ENCODE measurements at regions not wholly inside any gene's neighbourhood (a gene's known extent, or its start where the extent isn't known, plus 50 kb on each side); places are given as distances from the start of the nearest gene placed in this dataset.

DNA sequence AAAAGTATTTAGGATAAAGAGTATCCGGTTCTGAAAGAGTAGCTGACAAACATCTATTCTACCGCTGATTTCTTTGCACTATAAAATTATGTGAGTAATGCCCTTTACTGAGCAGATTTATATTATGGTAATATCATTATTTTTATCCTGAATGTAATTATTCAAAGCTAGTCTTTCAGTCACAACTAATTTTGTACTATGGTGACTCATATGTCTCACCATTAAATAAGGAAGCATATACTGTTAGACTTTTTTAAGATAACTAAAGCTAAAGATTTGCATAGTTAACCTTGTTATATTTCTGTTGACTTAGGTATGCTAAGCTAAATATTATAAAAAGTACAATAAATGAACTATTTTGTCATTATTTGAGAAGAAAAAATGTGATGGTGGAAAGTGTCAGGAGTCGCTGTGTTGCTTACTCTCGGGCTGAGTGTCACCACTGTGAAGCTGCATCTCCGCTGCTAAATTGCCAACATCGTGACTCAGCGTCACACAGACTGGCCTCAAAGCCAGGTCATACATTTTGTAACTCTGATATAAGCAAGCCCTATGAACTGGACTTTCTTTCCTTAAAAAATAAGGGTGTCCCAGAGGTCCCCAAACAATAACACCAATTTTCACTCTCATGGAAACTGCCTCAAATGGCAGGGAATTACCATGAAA lies 69.1 kb upstream of the SSTR1 start:
- POLR2A ChIA-PET (ENCODE audit: low non-redundant PET) = no interaction called here
- DNase-seq (ENCODE audit: low spot score) = no peak
- CTCF ChIA-PET = no interaction called here
- no peak overlapping the region for H3K27ac ChIP-seq
- no peak for TF ChIP-seq CTCF (conservative IDR thresholded peaks at IDR 0.05; ENCODE audit: low read depth)

DNA sequence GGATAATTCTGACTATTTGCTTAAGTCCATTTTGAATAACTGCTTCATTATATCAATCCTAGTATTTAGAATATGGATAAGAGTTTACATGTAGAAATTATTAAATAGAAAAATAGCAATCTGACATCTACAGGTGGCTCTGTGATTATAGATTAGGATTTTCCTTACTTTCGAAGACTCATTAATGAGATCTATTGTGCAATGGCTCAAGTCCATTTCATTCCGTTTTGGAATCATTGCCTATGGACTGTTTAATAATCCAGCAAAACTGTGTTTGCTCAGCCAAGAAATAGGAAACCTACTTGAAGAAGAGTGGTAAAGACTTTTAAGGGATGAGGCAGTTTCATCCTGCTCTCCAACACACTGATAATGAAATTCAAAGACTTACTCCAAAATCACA lies 67.8 kb upstream of the SSTR1 start:
- CTCF ChIA-PET = interaction anchor here (0.6 kb wide), 1 partner anchor 10 kb away, joined by 3 read pairs; no protein-coding TSS in a partner anchor
- DNase-seq (ENCODE audit: low spot score) = no peak
- H3K27ac ChIP-seq = no peak overlapping the region
- POLR2A ChIA-PET (ENCODE audit: low non-redundant PET) = no interaction called here
- no peak for TF ChIP-seq CTCF (conservative IDR thresholded peaks at IDR 0.05; ENCODE audit: low read depth)

- ChIA-PET POLR2A (ENCODE audit: low non-redundant PET) (no interaction called here), CTCF (interaction anchor here (0.5 to 0.7 kb wide), 3 partner anchors 40 to 169 kb away, joined by 3 read pairs; no protein-coding TSS in a partner anchor)
- no peak for DNase-seq (ENCODE audit: low spot score)
- no peak for TF ChIP-seq CTCF (conservative IDR thresholded peaks at IDR 0.05; ENCODE audit: low read depth)
- no peak overlapping the region for H3K27ac ChIP-seq
Observed at GRCh38 chr14:38143170-38143569, 64.5 kb upstream of the SSTR1 start.

GRCh38 chr14:38143659-38144505 lies 63.8 kb upstream of the SSTR1 start:
- CTCF ChIA-PET = interaction anchor here (0.6 kb wide), 2 partner anchors 138 to 854 kb away, joined by 3 to 4 read pairs; no protein-coding TSS in a partner anchor
- no peak for TF ChIP-seq CTCF (conservative IDR thresholded peaks at IDR 0.05; ENCODE audit: low read depth)
- H3K27ac ChIP-seq = no peak overlapping the region
- POLR2A ChIA-PET (ENCODE audit: low non-redundant PET) = no interaction called here
- peak; percentile 8 for DNase-seq (ENCODE audit: low spot score)

DNA sequence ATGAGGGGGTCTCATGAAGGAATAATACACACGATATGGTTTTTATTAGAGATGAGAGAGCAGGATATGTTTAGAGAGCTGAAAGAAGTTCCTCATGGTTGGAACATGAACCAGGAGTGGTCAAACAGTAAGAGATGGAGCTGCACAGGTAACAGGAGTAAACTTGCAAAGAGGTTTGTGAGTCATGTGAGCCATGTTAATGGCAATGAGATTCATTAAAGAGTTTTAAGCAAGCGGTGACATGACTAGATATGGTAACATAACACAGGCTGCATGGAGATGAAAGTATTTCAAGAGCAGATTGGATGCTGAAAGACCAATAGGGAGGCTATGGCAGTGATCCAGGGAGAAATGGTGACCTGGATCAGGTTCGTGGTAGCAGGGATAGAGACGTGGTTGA lies 62.6 kb upstream of the SSTR1 start:
- CTCF ChIA-PET = no interaction called here
- H3K27ac ChIP-seq = no peak overlapping the region
- DNase-seq (ENCODE audit: low spot score) = peak; percentile 20
- no peak for TF ChIP-seq CTCF (conservative IDR thresholded peaks at IDR 0.05; ENCODE audit: low read depth)
- POLR2A ChIA-PET (ENCODE audit: low non-redundant PET) = no interaction called here

GRCh38 chr14:38150075-38150474 lies 57.6 kb upstream of the SSTR1 start:
- no peak for DNase-seq (ENCODE audit: low spot score)
- H3K27ac ChIP-seq = no peak overlapping the region
- no peak for TF ChIP-seq CTCF (conservative IDR thresholded peaks at IDR 0.05; ENCODE audit: low read depth)
- POLR2A ChIA-PET (ENCODE audit: low non-redundant PET) = no interaction called here
- CTCF ChIA-PET = interaction anchor here (0.6 kb wide), 1 partner anchor 11 kb away, joined by 3 read pairs; no protein-coding TSS in a partner anchor

Data from RWPE1 (cell line).